GM12875 (cell line): ENCODE measurements at regions not wholly inside any gene's neighbourhood (a gene's known extent, or its start where the extent isn't known, plus 50 kb on each side); places are given as distances from the start of the nearest gene placed in this dataset.

ENCODE experiments used
- H3K4me3 ChIP-seq: one replicate; pipeline ENCODE4 v1.5.1; 2011; ENCODE audit warnings: low read depth, low read length, control low read depth
- TF ChIP-seq, protein P1 (sequence below): IDR thresholded peaks from 2 replicates; pipeline ENCODE4 v1.5.1; 2011; ENCODE audit warnings: low read depth, mild to moderate bottlenecking, control low read depth, inconsistent platforms, low read length, moderate library complexity, borderline replicate concordance; ENCODE audit not compliant: insufficient read depth

DNA sequence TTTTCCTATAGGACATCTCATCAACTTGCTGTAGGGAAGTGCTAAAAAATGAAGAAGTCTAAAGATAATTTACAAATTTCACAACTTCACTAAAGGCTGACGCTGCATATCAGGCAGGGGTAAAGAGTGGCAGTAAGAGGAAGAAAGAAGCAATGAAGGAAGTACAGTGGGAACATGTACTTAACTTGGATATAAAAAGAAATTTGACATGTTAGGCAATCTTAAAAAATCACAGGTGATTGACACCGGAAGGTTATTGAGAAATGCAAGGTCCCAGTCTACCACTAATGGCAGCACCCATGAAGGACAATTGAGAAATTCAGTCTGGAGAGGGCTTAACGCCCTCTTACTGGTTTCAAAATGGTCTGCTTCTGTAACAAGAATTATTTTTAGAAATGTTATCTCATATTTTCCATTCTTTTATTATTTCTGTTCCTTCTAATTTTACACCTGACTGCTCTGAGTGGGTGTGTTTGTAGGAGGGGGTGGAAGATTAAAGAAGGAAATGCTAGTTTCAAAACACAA, 358.1 kb downstream of the KCNJ2 start:
- H3K4me3 ChIP-seq, result no peak overlapping the region
- TF ChIP-seq, protein P1, sequence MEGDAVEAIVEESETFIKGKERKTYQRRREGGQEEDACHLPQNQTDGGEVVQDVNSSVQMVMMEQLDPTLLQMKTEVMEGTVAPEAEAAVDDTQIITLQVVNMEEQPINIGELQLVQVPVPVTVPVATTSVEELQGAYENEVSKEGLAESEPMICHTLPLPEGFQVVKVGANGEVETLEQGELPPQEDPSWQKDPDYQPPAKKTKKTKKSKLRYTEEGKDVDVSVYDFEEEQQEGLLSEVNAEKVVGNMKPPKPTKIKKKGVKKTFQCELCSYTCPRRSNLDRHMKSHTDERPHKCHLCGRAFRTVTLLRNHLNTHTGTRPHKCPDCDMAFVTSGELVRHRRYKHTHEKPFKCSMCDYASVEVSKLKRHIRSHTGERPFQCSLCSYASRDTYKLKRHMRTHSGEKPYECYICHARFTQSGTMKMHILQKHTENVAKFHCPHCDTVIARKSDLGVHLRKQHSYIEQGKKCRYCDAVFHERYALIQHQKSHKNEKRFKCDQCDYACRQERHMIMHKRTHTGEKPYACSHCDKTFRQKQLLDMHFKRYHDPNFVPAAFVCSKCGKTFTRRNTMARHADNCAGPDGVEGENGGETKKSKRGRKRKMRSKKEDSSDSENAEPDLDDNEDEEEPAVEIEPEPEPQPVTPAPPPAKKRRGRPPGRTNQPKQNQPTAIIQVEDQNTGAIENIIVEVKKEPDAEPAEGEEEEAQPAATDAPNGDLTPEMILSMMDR, result no peak

DNA sequence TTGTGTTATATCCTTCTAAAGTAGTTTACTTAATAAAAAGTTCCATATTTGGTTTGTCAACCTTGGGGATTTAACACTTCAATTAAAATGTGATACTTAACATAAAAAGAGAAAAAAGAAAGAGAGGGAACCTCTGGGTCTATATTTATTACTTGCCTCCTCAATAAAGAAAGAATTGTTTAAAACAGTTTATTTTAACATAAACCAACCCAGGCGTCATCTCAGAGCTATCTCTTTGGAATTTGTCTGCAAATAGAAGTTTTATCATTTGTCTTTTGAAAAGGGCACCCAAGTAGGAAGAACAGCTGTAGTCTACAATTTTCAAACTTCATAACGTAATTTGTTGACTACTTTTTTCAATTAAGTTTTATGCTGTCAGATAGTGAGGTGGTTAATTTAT, 364.1 kb downstream of the KCNJ2 start:
- TF ChIP-seq, protein P1, result no peak
- H3K4me3 ChIP-seq, result no peak overlapping the region

DNA sequence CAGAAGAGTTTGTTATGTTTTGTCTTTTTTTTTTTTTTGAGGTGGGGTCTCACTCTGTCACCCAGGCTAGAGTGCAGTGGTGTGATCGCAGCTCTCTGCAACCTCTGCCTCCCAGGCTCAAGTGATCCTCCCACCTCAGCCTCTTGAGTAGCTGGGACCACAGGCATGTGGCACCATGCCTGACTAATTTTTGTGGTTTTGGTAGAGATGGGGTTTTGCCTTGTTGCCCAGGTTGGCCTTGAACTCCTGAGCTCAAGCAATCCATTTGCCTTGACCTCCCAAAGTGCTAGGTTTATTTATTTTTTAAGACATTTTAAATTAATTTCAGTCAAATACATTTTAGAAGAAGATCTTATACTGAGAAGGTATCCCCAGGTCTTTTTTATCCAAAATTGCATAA, 366.7 kb downstream of the KCNJ2 start:
- TF ChIP-seq, protein P1, result no peak
- no peak overlapping the region for H3K4me3 ChIP-seq

DNA sequence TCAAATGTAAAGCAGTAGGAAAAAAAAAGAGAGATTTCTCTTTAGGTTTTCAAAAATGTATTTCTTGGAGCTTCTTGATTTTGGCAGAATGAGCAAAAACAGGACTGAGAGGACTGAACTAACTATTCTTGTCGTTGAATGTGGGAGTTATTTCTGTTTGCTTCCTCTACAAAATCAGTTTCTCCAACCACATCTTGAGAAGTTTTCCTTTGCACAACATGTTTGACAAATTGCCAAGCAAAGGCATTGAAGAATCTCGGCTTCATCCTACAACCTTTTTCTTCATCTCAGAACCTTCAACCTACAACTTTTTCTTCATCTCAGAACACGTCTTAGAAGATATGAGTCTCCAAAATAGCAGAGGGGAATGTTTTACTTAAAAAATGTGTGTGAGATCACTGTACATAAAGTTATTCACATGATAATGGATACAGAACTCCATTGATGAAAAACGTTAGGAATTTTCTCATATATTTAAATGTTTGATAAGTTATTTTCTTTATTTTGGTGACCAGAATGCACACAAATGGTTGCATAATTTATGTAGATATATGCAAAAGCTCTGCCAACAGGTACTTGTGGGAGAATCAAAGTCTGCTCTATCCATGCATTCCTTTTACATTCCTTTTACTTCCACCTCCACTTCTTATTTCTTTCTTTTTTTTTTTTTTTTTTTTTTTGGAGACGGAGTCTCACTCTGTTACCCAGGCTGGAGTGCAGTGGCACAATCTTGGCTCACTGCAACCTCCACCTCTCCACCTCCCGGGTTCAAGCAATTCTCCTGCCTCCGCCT, 370.0 kb downstream of the KCNJ2 start:
- TF ChIP-seq, protein P1, result no peak

DNA sequence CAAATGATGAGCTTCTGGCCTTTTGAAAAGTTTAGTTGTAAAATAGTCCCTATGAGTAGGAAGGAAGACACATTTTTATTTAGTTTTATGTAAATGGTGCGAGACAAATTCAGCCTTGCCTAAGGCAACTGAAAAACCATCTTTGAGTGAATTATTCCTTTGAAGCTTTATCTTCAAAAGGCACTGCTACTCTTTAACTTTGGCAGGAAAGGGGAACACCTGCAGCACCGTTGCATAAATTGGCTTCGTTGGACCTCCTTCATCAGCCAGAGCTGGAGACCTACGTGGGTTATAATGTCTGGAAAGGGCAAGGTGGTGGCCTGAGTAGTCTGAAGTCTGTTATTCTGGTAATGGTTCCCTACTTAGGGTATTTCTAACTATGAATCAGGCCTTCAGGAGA, 373.5 kb downstream of the KCNJ2 start:
- no peak overlapping the region for H3K4me3 ChIP-seq
- TF ChIP-seq, protein P1, result no peak

More for the DNA sequence above, 370.0 kb downstream of the KCNJ2 start:
- H3K4me3 ChIP-seq, result no peak overlapping the region

DNA sequence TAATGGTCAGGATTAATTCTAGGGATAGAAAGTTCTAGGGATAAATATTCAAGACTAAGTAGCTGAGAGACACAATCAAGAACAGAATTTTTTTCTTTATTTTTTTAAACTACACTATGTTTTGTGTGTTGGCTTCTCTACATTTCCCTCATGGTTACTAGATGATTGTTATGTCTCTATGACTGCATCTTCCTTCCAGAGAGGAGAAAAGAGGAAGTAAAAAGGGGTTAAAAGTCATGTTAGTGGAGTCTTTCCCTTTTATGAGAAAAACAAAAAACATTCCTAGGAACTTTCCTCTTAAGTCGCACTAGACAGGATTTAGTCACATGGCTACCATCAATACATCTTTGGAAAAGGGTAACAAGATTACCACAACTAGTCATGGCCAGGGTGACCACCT, 375.0 kb downstream of the KCNJ2 start:
- H3K4me3 ChIP-seq, result no peak overlapping the region
- TF ChIP-seq, protein P1, result no peak
